OCI-LY3 (cell line): ENCODE measurements at regions not wholly inside any gene's neighbourhood (a gene's known extent, or its start where the extent isn't known, plus 50 kb on each side); places are given as distances from the start of the nearest gene placed in this dataset.

Experiments
- CTCF ChIP-seq: fragments of 200-600, 300-600 bp; sonication (generic); IDR thresholded peaks from 2 replicates; pipeline ENCODE4 v1.5.1; 2014; ENCODE audit warnings: antibody characterized with exemption, low read length, low read depth
- EZH2phosphoT487 ChIP-seq: fragments of 200-600 bp; shearing (Covaris generic); IDR thresholded peaks from 2 replicates; pipeline ENCODE4 v1.6.1; 2018; ENCODE audit warnings: antibody characterized with exemption, mixed run types, low read depth

GRCh38 chrX:143945171-143945570, 61.3 kb downstream of the UBE2NL start:
- no peak for TF ChIP-seq CTCF
- no peak for TF ChIP-seq EZH2phosphoT487
